Cardiac muscle cell (in vitro differentiated cells and primary cell): ENCODE measurements at regions not wholly inside any gene's neighbourhood (a gene's known extent, or its start where the extent isn't known, plus 50 kb on each side); places are given as distances from the start of the nearest gene placed in this dataset.

ENCODE experiments used
- DNase-seq, 2 donors: peaks; one replicate each; pipeline versions ENCODE4 v3.0.0 to v3.0.0-alpha.2; 2010 to 2017; ENCODE audit warnings: low read depth in 1 of 2, low spot score in 1 of 2
- H3K27ac ChIP-seq: fragments of 200-600 bp; sonication (generic); 2 replicates; pipeline ENCODE4 v1.5.1; 2016
- H3K27me3 ChIP-seq: fragments of 200-600 bp; sonication (generic); 2 replicates; pipeline ENCODE4 v1.6.0; 2016; ENCODE audit warnings: control low read depth
- H3K36me3 ChIP-seq: fragments of 200-600 bp; sonication (generic); 2 replicates; pipeline ENCODE4 v1.5.1; 2016; ENCODE audit warnings: control low read depth
- H3K4me1 ChIP-seq: fragments of 200-600 bp; sonication (generic); 2 replicates; pipeline ENCODE4 v1.8.1; 2017; ENCODE audit warnings: low read depth, mild to moderate bottlenecking, mixed run types
- H3K4me3 ChIP-seq: fragments of 200-600 bp; sonication (generic); 2 replicates; pipeline ENCODE4 v1.5.1; 2016; ENCODE audit warnings: mild to moderate bottlenecking
- H3K9me3 ChIP-seq: fragments of 200-600 bp; sonication (generic); 2 replicates; pipeline ENCODE4 v1.5.1; 2017; ENCODE audit warnings: low read depth, mild to moderate bottlenecking, control low read depth
- CTCF ChIP-seq: IDR thresholded peaks from 2 replicates; pipeline ENCODE4 v1.5.1; 2012; ENCODE audit warnings: low read depth, mild to moderate bottlenecking, low read length

GRCh38 chr14:97028382-97028781 is 231.2 kb downstream of the VRK1 start:
- no peak overlapping the region for H3K27ac ChIP-seq
- TF ChIP-seq CTCF, result no peak

GRCh38 chr14:97029800-97030199 is 232.6 kb downstream of the VRK1 start:
- peaks cover 35% of the 10 kb centered on the region for H3K27me3 ChIP-seq
- no peak for TF ChIP-seq CTCF

More at GRCh38 chr14:97028382-97028781, 231.2 kb downstream of the VRK1 start:
- H3K27me3 ChIP-seq, result peaks cover 22% of the 10 kb centered on the region
- no peaks in the 10 kb centered on the region for H3K4me1 ChIP-seq
- H3K4me3 ChIP-seq, result no peak overlapping the region
- no peaks in the 10 kb centered on the region for H3K9me3 ChIP-seq
- H3K36me3 ChIP-seq, result no peaks in the 10 kb centered on the region
- DNase-seq, result no peak

GRCh38 chr14:97031530-97031929 is 234.3 kb downstream of the VRK1 start:
- H3K27me3 ChIP-seq, result peaks cover 30% of the 10 kb centered on the region
- H3K36me3 ChIP-seq, result no peaks in the 10 kb centered on the region
- no peaks in the 10 kb centered on the region for H3K9me3 ChIP-seq
- DNase-seq, result no peak
- H3K4me3 ChIP-seq, result no peak overlapping the region
- no peak for TF ChIP-seq CTCF
- H3K27ac ChIP-seq, result no peak overlapping the region
- H3K4me1 ChIP-seq, result no peaks in the 10 kb centered on the region

More at GRCh38 chr14:97029800-97030199, 232.6 kb downstream of the VRK1 start:
- H3K4me1 ChIP-seq, result no peaks in the 10 kb centered on the region
- H3K4me3 ChIP-seq, result no peak overlapping the region
- H3K27ac ChIP-seq, result no peak overlapping the region
- DNase-seq, result no peak
- no peaks in the 10 kb centered on the region for H3K9me3 ChIP-seq
- H3K36me3 ChIP-seq, result no peaks in the 10 kb centered on the region

- Histone ChIP-seq H3K36me3 (no peaks in the 10 kb centered on the region), H3K27me3 (peaks cover 30% of the 10 kb centered on the region), H3K9me3 (no peaks in the 10 kb centered on the region), H3K4me3 (peak overlapping the region; percentile 26), H3K27ac (no peak overlapping the region), H3K4me1 (no peaks in the 10 kb centered on the region)
- DNase-seq, result no peak
- TF ChIP-seq CTCF, result no peak
Measured at GRCh38 chr14:97033556-97034081, 236.4 kb downstream of the VRK1 start.

- Histone ChIP-seq H3K36me3 (no peaks in the 10 kb centered on the region), H3K27me3 (peaks cover 30% of the 10 kb centered on the region), H3K4me3 (no peak overlapping the region), H3K4me1 (no peaks in the 10 kb centered on the region), H3K27ac (no peak overlapping the region), H3K9me3 (no peaks in the 10 kb centered on the region)
- no peak for DNase-seq
- no peak for TF ChIP-seq CTCF
Measured at GRCh38 chr14:97036086-97036852, 239.1 kb downstream of the VRK1 start.
